K562 (cell line): ENCODE measurements at regions not wholly inside any gene's neighbourhood (a gene's known extent, or its start where the extent isn't known, plus 50 kb on each side); places are given as distances from the start of the nearest gene placed in this dataset.

Experiments
- ATAC-seq: fragments of 200-7000 bp; cut with Tn5 transposase; 3 replicates; pipeline ENCODE4 v1.9.1; 2020; ENCODE audit warnings: moderate library complexity
- BruUV-seq: library from RNA; stranded (reverse); fragments of 400-500 nt; replicated peaks from 2 replicates; lab custom pipeline; 2021; lab: Mats Ljungman, UMichigan
- CTCF ChIA-PET: fragments of 300-600 bp; formaldehyde crosslinking; extraction: SDS; loops from one replicate; lab custom pipeline; 2021; ENCODE audit warnings: low intra/inter-chr PET ratio; lab: Yijun Ruan, JAX
- POLR2A ChIA-PET: fragments of 300-600, 350-650 bp; sonication (Branson Sonifier 250); formaldehyde crosslinking; extraction: SDS; loops from one replicate; lab custom pipeline; 2021; ENCODE audit warnings: antibody characterized with exemption, inconsistent platforms; lab: Yijun Ruan, JAX
- DNase-seq, 4 experiments: peaks; one replicate each; pipeline versions ENCODE4 v3.0.0 to v3.0.0-alpha.2; 2011 to 2018; ENCODE audit warnings: low spot score in 3 of 4, mixed read lengths in 3 of 4; ENCODE audit errors: extremely low read depth in 1 of 4
- FAIRE-seq: peaks from 2 replicates; lab custom pipeline; 2011; peaks lifted over from hg19 to GRCh38; lab: Jason Lieb, UNC
- H2AFZ ChIP-seq: 2 replicates; pipeline ENCODE4 v1.6.0; 2011; ENCODE audit warnings: low read depth, low read length, control low read depth, inconsistent platforms
- H3K27ac ChIP-seq: fragments of 200-600 bp; 3 replicates; pipeline ENCODE4 v1.8.0; 2011; ENCODE audit warnings: low read depth, mild to moderate bottlenecking, control low read depth, inconsistent platforms, low read length, moderate library complexity, mixed read lengths; ENCODE audit errors: extremely low read depth
- H3K27me3 ChIP-seq, 2 experiments: fragments of 300-600 bp in 1 of 2; 2 replicates in 1 of 2; 3 replicates in 1 of 2; pipeline versions ENCODE4 v1.6.0 to v1.8.0; 2011; ENCODE audit warnings: inconsistent platforms in 2 of 2, low read length in 2 of 2, mild to moderate bottlenecking in 1 of 2, mixed read lengths in 1 of 2, moderate library complexity in 1 of 2; ENCODE audit not compliant: control insufficient read depth in 2 of 2, insufficient read depth in 2 of 2
- H3K36me3 ChIP-seq: fragments of 300-600 bp; 3 replicates; pipeline ENCODE4 v1.8.0; 2011; ENCODE audit warnings: mild to moderate bottlenecking, low read length, inconsistent platforms; ENCODE audit not compliant: control insufficient read depth, insufficient read depth
- H3K4me1 ChIP-seq, 2 experiments: fragments of 200-600 bp in 1 of 2; replicated peaks in 1 of 2; 2 replicates in 1 of 2; 3 replicates in 1 of 2; pipeline versions ENCODE4 v1.5.1 to v1.8.0; 2011; ENCODE audit warnings: inconsistent platforms in 2 of 2, low read length in 2 of 2, mild to moderate bottlenecking in 1 of 2, mixed read lengths in 1 of 2, moderate library complexity in 1 of 2; ENCODE audit not compliant: control insufficient read depth in 2 of 2, insufficient read depth in 2 of 2
- H3K4me2 ChIP-seq: 2 replicates; pipeline ENCODE4 v1.6.1; 2011; ENCODE audit warnings: low read length, control low read depth, inconsistent platforms, mixed read lengths; ENCODE audit not compliant: insufficient read depth
- H3K4me3 ChIP-seq: fragments of 200-600 bp; sonication (generic), shearing (Covaris generic); 2 replicates; pipeline ENCODE4 v1.5.1; 2016; ENCODE audit warnings: control low read depth, inconsistent platforms
- H3K79me2 ChIP-seq: fragments of 200-600 bp; 3 replicates; pipeline ENCODE4 v1.8.0; 2011; ENCODE audit warnings: low read length, inconsistent platforms; ENCODE audit not compliant: control insufficient read depth, insufficient read depth
- H3K9ac ChIP-seq, 2 experiments: 2 replicates each; pipeline versions ENCODE4 v1.6.0 to v1.6.1; 2011; ENCODE audit warnings: low read depth in 2 of 2, low read length in 2 of 2, control low read depth in 1 of 2, inconsistent platforms in 1 of 2, mild to moderate bottlenecking in 1 of 2, mixed read lengths in 1 of 2; ENCODE audit not compliant: insufficient read depth in 1 of 2
- H3K9me1 ChIP-seq: one replicate; pipeline ENCODE4 v1.6.0; 2011; ENCODE audit warnings: inconsistent platforms, mild to moderate bottlenecking, low read length, moderate library complexity; ENCODE audit not compliant: control insufficient read depth, insufficient read depth
- H3K9me3 ChIP-seq: replicated peaks from 2 replicates; pipeline ENCODE4 v1.5.1; 2011; ENCODE audit warnings: low read depth, low read length, inconsistent platforms; ENCODE audit not compliant: control insufficient read depth, insufficient read depth
- H4K20me1 ChIP-seq: replicated peaks from 2 replicates; pipeline ENCODE4 v1.6.1; 2011; ENCODE audit warnings: low read length, inconsistent platforms, mixed read lengths; ENCODE audit not compliant: control insufficient read depth, insufficient read depth
- BCL6 ChIP-seq: fragments of 250-450 bp; sonication (Bioruptor Pico); IDR thresholded peaks from 2 replicates; pipeline ENCODE4 v1.4.0; 2020
- CXXC5 ChIP-seq: fragments of 250-450 bp; sonication (Bioruptor Pico); IDR thresholded peaks from 2 replicates; pipeline ENCODE4 v1.8.0; 2022; ENCODE audit warnings: inconsistent platforms, mild to moderate bottlenecking, moderate library complexity
- ILF3 ChIP-seq: fragments of 450-650 bp; IDR thresholded peaks from 2 replicates; pipeline ENCODE4 v1.6.1; 2018; ENCODE audit warnings: antibody characterized with exemption, mild to moderate bottlenecking, moderate library complexity, borderline replicate concordance
- L3MBTL2 ChIP-seq: fragments of 450-650 bp; IDR thresholded peaks from 2 replicates; pipeline ENCODE4 v1.6.1; 2016; ENCODE audit warnings: mild to moderate bottlenecking, moderate library complexity
- MAFK ChIP-seq: IDR thresholded peaks from 2 replicates; pipeline ENCODE4 v1.6.1; 2011; ENCODE audit warnings: low read length, improper control_type of control experiment
- MTA1 ChIP-seq: fragments of 450-650 bp; IDR thresholded peaks from 2 replicates; pipeline ENCODE4 v1.6.1; 2017; ENCODE audit warnings: borderline replicate concordance
- NEUROD1 ChIP-seq: fragments of 150-350 bp; IDR thresholded peaks from 2 replicates; pipeline ENCODE4 v1.6.1; 2014; ENCODE audit warnings: borderline replicate concordance, low read length, low read depth; ENCODE audit not compliant: partially characterized antibody
- ZNF79 ChIP-seq: fragments of 250-450 bp; sonication (Bioruptor Pico); IDR thresholded peaks from 2 replicates; pipeline ENCODE4 v1.4.0; 2020; ENCODE audit warnings: low read depth, mild to moderate bottlenecking, moderate library complexity
- WGBS: fragments of 100-300 bp; shearing (Covaris generic); methylation state at CpG from one replicate; pipeline ENCODE4 v1.1.6; 2016; ENCODE audit warnings: low coverage, mixed read lengths; ENCODE audit not compliant: insufficient coverage; ENCODE audit errors: missing lambda C conversion rate; 5-methylcytosine and 5-hydroxymethylcytosine counted together
- in situ Hi-C: fragments of 300-500 bp; cut with MboI; formaldehyde crosslinking; loops from 4 replicates; pipeline ENCODE4 v1.15.0; 2018; ENCODE audit warnings: inconsistent platforms, mixed read lengths
- intact Hi-C: fragments of 100-400 bp; cut with micrococcal nuclease; formaldehyde crosslinking; loops from 2 replicates; pipeline ENCODE4 v1.14.2; 2022

- CTCF ChIA-PET, result no interaction called here
- Histone ChIP-seq H3K79me2 (no peaks in the 10 kb centered on the region), H4K20me1 (no peaks in the 10 kb centered on the region), H3K36me3 (no peaks in the 10 kb centered on the region), H3K27me3 (no peaks in the 10 kb centered on the region), H3K4me3 (no peak overlapping the region), H2AFZ (no peak overlapping the region), H3K9me3 (no peaks in the 10 kb centered on the region), H3K9me1 (no peaks in the 10 kb centered on the region), H3K9ac (no peak overlapping the region), H3K4me1 (no peaks in the 10 kb centered on the region), H3K4me2 (no peak overlapping the region), H3K27ac (no peak overlapping the region)
- in situ Hi-C loops (no loop called here), intact Hi-C loops (no loop called here)
- ATAC-seq, result no peak
- no peak for DNase-seq
- TF ChIP-seq ZNF79 (CRISPR knock-in tag), result no peak
- TF ChIP-seq CXXC5, result no peak
- no peak for TF ChIP-seq MTA1
- TF ChIP-seq L3MBTL2, result no peak
- FAIRE-seq, result no peak
- POLR2A ChIA-PET, result no interaction called here
- no TSS peak for BruUV-seq
- WGBS, result 17% methylated on average over 1 of the region's 2 CpGs
Observed at GRCh38 chrX:37918703-37919102, 71.3 kb upstream of the DYNLT3 start.

DNA sequence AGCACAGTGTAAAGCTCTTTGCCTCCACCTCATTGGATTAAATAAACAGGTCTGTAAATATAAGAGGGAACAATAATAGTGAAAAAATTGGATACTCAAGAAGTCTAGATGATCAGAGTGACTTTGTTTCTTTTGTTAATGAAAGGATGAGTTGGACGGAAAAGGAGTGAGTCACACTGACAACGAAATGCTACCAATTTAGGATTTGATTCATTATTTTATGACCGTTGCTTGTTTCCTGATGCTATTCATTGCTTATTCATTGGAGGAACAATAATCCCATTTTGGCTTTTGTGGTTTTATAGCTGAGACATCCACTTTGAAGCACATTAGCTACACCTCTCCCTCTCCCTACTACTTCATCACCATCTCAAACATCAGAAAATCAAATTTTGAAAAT is 74.4 kb upstream of the DYNLT3 start:
- FAIRE-seq, result no peak
- H3K9me1 ChIP-seq, result no peaks in the 10 kb centered on the region
- no peaks in the 10 kb centered on the region for H3K9me3 ChIP-seq
- in situ Hi-C loops (loop anchor here (10.0 kb wide), 1 partner anchor 253 kb away; no protein-coding TSS in a partner anchor), intact Hi-C loops (no loop called here)
- H3K9ac ChIP-seq, result no peak overlapping the region
- H3K4me1 ChIP-seq, result no peaks in the 10 kb centered on the region
- no peaks in the 10 kb centered on the region for H3K36me3 ChIP-seq
- H4K20me1 ChIP-seq, result no peaks in the 10 kb centered on the region
- H3K27me3 ChIP-seq, result no peaks in the 10 kb centered on the region
- TF ChIP-seq ILF3 (no peak), BCL6 (no peak), NEUROD1 (no peak), MAFK (no peak)
- H2AFZ ChIP-seq, result no peak overlapping the region
- no peak for DNase-seq
- no peak overlapping the region for H3K4me3 ChIP-seq
- WGBS, result 10% methylated on average over 3 of the region's 3 CpGs
- no peaks in the 10 kb centered on the region for H3K79me2 ChIP-seq
- no peak overlapping the region for H3K27ac ChIP-seq
- ChIA-PET POLR2A (no interaction called here), CTCF (no interaction called here)
- no peak for ATAC-seq
- BruUV-seq, result no TSS peak
- no peak overlapping the region for H3K4me2 ChIP-seq
